Left ventricle myocardium inferior (tissue), 1 donor: ENCODE measurements at regions not wholly inside any gene's neighbourhood (a gene's known extent, or its start where the extent isn't known, plus 50 kb on each side); places are given as distances from the start of the nearest gene placed in this dataset.

Experiments
- DNase-seq: peaks from one replicate; pipeline ENCODE4 v3.0.0-alpha.2; 2020
- H3K27ac ChIP-seq: fragments of 200-600 bp; replicated peaks from 2 replicates; pipeline ENCODE4 v1.8.0; 2021
- H3K27me3 ChIP-seq: fragments of 200-600 bp; 2 replicates; pipeline ENCODE4 v1.8.0; 2021; ENCODE audit warnings: low read depth
- H3K36me3 ChIP-seq: fragments of 200-600 bp; 2 replicates; pipeline ENCODE4 v1.8.0; 2021
- H3K4me1 ChIP-seq: fragments of 200-600 bp; 2 replicates; pipeline ENCODE4 v1.8.0; 2021
- H3K4me3 ChIP-seq: fragments of 200-600 bp; 2 replicates; pipeline ENCODE4 v1.8.0; 2021; ENCODE audit warnings: mild to moderate bottlenecking, moderate library complexity
- H3K9me3 ChIP-seq: fragments of 200-600 bp; replicated peaks from 2 replicates; pipeline ENCODE4 v1.8.0; 2021
- CTCF ChIP-seq: fragments of 200-600 bp; IDR thresholded peaks from 2 replicates; pipeline ENCODE4 v1.8.0; 2021; ENCODE audit warnings: antibody characterized with exemption, mild to moderate bottlenecking, borderline replicate concordance
- intact Hi-C: fragments of 100-400 bp; cut with micrococcal nuclease; formaldehyde crosslinking; loops from one replicate; pipeline ENCODE4 v1.11.0; 2022
- donor health status: DM: no; HTN: yes; CAD: no; lungs with severe emphysema.

DNA sequence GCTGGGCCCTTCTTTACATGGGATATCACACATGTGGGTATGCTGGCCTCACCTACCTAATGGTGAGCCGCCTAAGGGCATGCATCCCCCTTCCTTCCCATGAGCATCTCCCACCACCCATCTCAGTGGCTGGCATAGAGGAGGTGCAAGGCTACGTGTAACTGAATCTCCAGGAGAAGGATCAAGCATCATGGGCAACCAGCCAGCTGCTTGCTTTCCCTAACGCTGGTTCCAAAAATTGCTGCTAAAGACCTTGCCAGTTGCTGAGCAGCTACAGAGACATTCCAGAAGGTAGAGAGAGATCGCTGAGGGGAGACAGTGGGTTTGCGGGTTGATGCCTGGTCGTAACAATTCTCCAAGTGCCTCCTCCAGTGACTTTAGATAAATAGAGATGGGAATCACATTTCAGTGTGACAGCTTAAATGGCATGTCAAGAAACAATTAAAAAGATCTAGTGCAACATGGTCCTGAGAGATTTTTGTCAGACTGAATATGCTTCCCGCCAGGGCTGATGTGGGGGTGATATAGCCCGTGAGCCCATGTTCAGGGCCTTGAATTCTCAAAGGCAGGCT lies 378.4 kb upstream of the CDH5 start:
- intact Hi-C loops: no loop called here
- Histone ChIP-seq H3K9me3 (no peaks in the 10 kb centered on the region), H3K4me3 (no peak overlapping the region), H3K27me3 (peaks cover 55% of the 10 kb centered on the region), H3K36me3 (no peaks in the 10 kb centered on the region), H3K4me1 (no peaks in the 10 kb centered on the region), H3K27ac (no peak overlapping the region)
- no peak for DNase-seq
- TF ChIP-seq CTCF: no peak

GRCh38 chr16:65984296-65984695 lies 382.2 kb upstream of the CDH5 start:
- Histone ChIP-seq H3K36me3 (no peaks in the 10 kb centered on the region), H3K4me1 (no peaks in the 10 kb centered on the region), H3K4me3 (no peak overlapping the region), H3K27me3 (peaks cover 45% of the 10 kb centered on the region), H3K9me3 (no peaks in the 10 kb centered on the region), H3K27ac (no peak overlapping the region)
- no peak for TF ChIP-seq CTCF
- no peak for DNase-seq
- intact Hi-C loops: no loop called here

- no peak overlapping the region for H3K27ac ChIP-seq
- no peaks in the 10 kb centered on the region for H3K4me1 ChIP-seq
- no peak for DNase-seq
- no peaks in the 10 kb centered on the region for H3K36me3 ChIP-seq
- TF ChIP-seq CTCF: no peak
- H3K27me3 ChIP-seq: peaks cover 15% of the 10 kb centered on the region
- H3K9me3 ChIP-seq: no peaks in the 10 kb centered on the region
- intact Hi-C loops: no loop called here
- no peak overlapping the region for H3K4me3 ChIP-seq
These were observed 385.4 kb upstream of the CDH5 start for GRCh38 chr16:65981057-65981456.

DNA sequence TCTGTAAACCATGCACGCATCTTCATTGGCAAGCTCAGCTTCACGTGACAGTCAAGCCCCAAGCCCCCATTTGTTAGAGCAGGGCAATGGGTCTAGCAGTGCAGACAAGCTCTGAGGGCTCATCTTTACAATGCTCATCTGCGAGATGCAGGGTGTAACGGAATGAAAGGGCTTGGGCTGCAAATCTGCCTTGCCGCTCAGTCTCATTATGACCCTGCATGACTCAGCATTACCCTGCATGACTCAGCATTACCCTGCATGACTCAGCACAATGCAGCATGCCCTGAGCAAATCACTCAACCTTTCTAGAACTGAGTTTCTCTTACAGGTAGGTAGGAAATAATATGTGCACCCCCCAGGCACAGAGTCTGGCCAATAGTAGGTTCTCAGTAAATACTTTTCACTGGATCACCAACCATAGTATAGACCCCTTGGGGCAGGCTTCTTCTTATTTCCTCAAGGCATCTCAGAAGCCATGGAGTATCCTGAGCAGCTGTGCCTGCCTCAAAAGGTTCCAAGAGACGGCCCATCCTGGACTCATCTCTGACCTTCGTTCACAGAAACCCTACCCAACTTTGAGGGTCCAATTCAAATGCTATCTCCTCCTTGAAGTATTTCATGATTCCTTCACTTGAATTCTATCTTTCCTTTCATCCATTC lies 391.3 kb upstream of the CDH5 start:
- intact Hi-C loops: no loop called here
- no peaks in the 10 kb centered on the region for H3K27me3 ChIP-seq
- no peak for TF ChIP-seq CTCF

DNA sequence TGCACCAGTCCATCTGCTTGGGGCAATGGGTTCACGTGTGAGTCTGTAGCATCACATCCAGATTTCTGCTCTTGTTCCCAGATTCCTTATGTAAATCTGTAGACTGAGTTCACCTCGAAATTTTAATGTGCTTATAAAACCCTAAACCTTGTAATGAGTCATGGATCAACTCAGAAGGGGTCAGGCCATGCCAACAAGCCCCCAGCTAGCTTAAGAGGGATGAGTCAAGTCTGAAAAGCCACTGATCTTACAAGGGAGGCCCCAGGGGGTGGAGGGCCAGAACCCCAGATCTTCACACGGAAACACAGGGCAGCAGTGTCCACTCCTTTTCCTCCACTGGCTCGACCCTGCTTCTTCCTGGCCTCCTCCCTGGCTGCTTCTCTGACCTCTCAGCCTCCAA lies 399.1 kb upstream of the CDH5 start:
- H3K4me1 ChIP-seq: no peaks in the 10 kb centered on the region
- intact Hi-C loops: no loop called here
- H3K27me3 ChIP-seq: peaks cover 3% of the 10 kb centered on the region
- no peak for DNase-seq
- no peak overlapping the region for H3K4me3 ChIP-seq
- H3K36me3 ChIP-seq: no peaks in the 10 kb centered on the region
- H3K27ac ChIP-seq: no peak overlapping the region
- no peak for TF ChIP-seq CTCF
- peaks cover 7% of the 10 kb centered on the region for H3K9me3 ChIP-seq

More for the DNA sequence above, 391.3 kb upstream of the CDH5 start:
- H3K4me3 ChIP-seq: no peak overlapping the region
- no peak for DNase-seq
- no peak overlapping the region for H3K27ac ChIP-seq
- peaks cover 17% of the 10 kb centered on the region for H3K9me3 ChIP-seq
- no peaks in the 10 kb centered on the region for H3K4me1 ChIP-seq
- no peaks in the 10 kb centered on the region for H3K36me3 ChIP-seq
